Esophagus muscularis mucosa (tissue), 4 donors: ENCODE measurements at regions not wholly inside any gene's neighbourhood (a gene's known extent, or its start where the extent isn't known, plus 50 kb on each side); places are given as distances from the start of the nearest gene placed in this dataset.

Experiments used
- CTCF ChIP-seq, 3 experiments: fragments of 200-600 bp in 2 of 3; fragments of 450-650 bp in 1 of 3; sonication (generic) in 2 of 3; IDR thresholded peaks; one replicate each; pipeline ENCODE4 v1.5.1; 2017 to 2019; ENCODE audit warnings: antibody characterized with exemption in 3 of 3, mild to moderate bottlenecking in 2 of 3, moderate library complexity in 1 of 3
- EP300 ChIP-seq: sonication (generic); formaldehyde crosslinking; IDR thresholded peaks from one replicate; pipeline ENCODE4 v1.6.1; 2017; ENCODE audit warnings: antibody characterized with exemption
- POLR2A ChIP-seq: fragments of 450-650 bp; IDR thresholded peaks from one replicate; pipeline ENCODE4 v1.6.1; 2017; ENCODE audit warnings: antibody characterized with exemption, moderate library complexity, mild to moderate bottlenecking, low read depth
- POLR2AphosphoS5 ChIP-seq, 2 donors: sonication (generic); formaldehyde crosslinking; IDR thresholded peaks; one replicate each; pipeline ENCODE4 v1.6.1; 2017; ENCODE audit warnings: antibody characterized with exemption in 2 of 2

DNA sequence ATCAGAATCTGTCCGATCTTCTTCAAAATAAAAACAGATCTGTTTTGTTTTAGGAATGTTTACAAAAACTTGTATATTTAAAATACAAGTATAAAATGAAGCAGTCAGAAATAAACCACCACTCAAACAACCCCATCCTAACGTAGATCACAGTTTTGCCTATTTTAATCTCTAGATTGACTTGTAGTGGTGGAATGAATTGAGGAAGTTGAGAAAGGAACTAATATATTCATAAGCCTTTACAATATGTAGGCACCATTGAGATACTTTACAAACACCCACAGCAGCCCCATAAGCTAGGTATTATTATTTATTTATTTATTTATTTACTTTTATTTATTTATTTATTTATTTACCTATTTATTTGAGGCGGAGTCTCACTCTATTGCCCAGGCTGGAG, 52.3 kb upstream of the KLF3 start:
- TF ChIP-seq CTCF (IDR thresholded peaks at IDR 0.05) = no peak
- no peak for TF ChIP-seq POLR2A
- TF ChIP-seq EP300 = no peak
- no peak for TF ChIP-seq POLR2AphosphoS5 (IDR thresholded peaks at IDR 0.05)
